Left ventricle myocardium inferior (tissue), 1 donor: ENCODE measurements at regions not wholly inside any gene's neighbourhood (a gene's known extent, or its start where the extent isn't known, plus 50 kb on each side); places are given as distances from the start of the nearest gene placed in this dataset.

Experiments used
- DNase-seq: peaks from one replicate; pipeline ENCODE4 v3.0.0-alpha.2; 2020
- H3K27ac ChIP-seq: fragments of 200-600 bp; replicated peaks from 2 replicates; pipeline ENCODE4 v1.8.0; 2021
- H3K27me3 ChIP-seq: fragments of 200-600 bp; 2 replicates; pipeline ENCODE4 v1.8.0; 2021; ENCODE audit warnings: low read depth
- H3K36me3 ChIP-seq: fragments of 200-600 bp; 2 replicates; pipeline ENCODE4 v1.8.0; 2021
- H3K4me1 ChIP-seq: fragments of 200-600 bp; 2 replicates; pipeline ENCODE4 v1.8.0; 2021
- H3K4me3 ChIP-seq: fragments of 200-600 bp; 2 replicates; pipeline ENCODE4 v1.8.0; 2021; ENCODE audit warnings: mild to moderate bottlenecking, moderate library complexity
- H3K9me3 ChIP-seq: fragments of 200-600 bp; replicated peaks from 2 replicates; pipeline ENCODE4 v1.8.0; 2021
- CTCF ChIP-seq: fragments of 200-600 bp; IDR thresholded peaks from 2 replicates; pipeline ENCODE4 v1.8.0; 2021; ENCODE audit warnings: antibody characterized with exemption, mild to moderate bottlenecking, borderline replicate concordance
- intact Hi-C: fragments of 100-400 bp; cut with micrococcal nuclease; formaldehyde crosslinking; loops from one replicate; pipeline ENCODE4 v1.11.0; 2022
- donor health status: DM: no; HTN: yes; CAD: no; lungs with severe emphysema.

- intact Hi-C loops: no loop called here
- peaks cover 29% of the 10 kb centered on the region for H3K9me3 ChIP-seq
- H3K4me1 ChIP-seq: no peaks in the 10 kb centered on the region
- H3K36me3 ChIP-seq: no peaks in the 10 kb centered on the region
- no peak overlapping the region for H3K4me3 ChIP-seq
- DNase-seq: no peak
- no peak for TF ChIP-seq CTCF
- H3K27ac ChIP-seq: no peak overlapping the region
- no peaks in the 10 kb centered on the region for H3K27me3 ChIP-seq
Observed at GRCh38 chr4:145427991-145428390, 53.7 kb upstream of the SMAD1 start.

- Histone ChIP-seq H3K9me3 (peaks cover 31% of the 10 kb centered on the region), H3K27me3 (no peaks in the 10 kb centered on the region), H3K4me3 (no peak overlapping the region), H3K36me3 (no peaks in the 10 kb centered on the region), H3K27ac (no peak overlapping the region), H3K4me1 (no peaks in the 10 kb centered on the region)
- intact Hi-C loops: no loop called here
- no peak for DNase-seq
- no peak for TF ChIP-seq CTCF
Observed at GRCh38 chr4:145427221-145427620, 54.4 kb upstream of the SMAD1 start.

- no peak for TF ChIP-seq CTCF
- Histone ChIP-seq H3K27me3 (no peaks in the 10 kb centered on the region), H3K4me3 (no peak overlapping the region), H3K36me3 (no peaks in the 10 kb centered on the region), H3K4me1 (no peaks in the 10 kb centered on the region), H3K9me3 (peaks cover 31% of the 10 kb centered on the region), H3K27ac (no peak overlapping the region)
- intact Hi-C loops: no loop called here
- DNase-seq: no peak
Observed at GRCh38 chr4:145423017-145423708, 58.5 kb upstream of the SMAD1 start.

- Histone ChIP-seq H3K36me3 (no peaks in the 10 kb centered on the region), H3K4me1 (no peaks in the 10 kb centered on the region), H3K4me3 (no peak overlapping the region), H3K9me3 (peaks cover 29% of the 10 kb centered on the region), H3K27me3 (no peaks in the 10 kb centered on the region), H3K27ac (no peak overlapping the region)
- intact Hi-C loops: no loop called here
- no peak for DNase-seq
- no peak for TF ChIP-seq CTCF
Observed at GRCh38 chr4:145420595-145421214, 60.9 kb upstream of the SMAD1 start.

- no peak for TF ChIP-seq CTCF
- Histone ChIP-seq H3K9me3 (peaks cover 10% of the 10 kb centered on the region), H3K27ac (no peak overlapping the region), H3K27me3 (no peaks in the 10 kb centered on the region), H3K4me3 (no peak overlapping the region), H3K4me1 (no peaks in the 10 kb centered on the region), H3K36me3 (no peaks in the 10 kb centered on the region)
- intact Hi-C loops: no loop called here
- no peak for DNase-seq
Observed at GRCh38 chr4:145418739-145419138, 62.9 kb upstream of the SMAD1 start.
